K562 (cell line): ENCODE measurements at regions not wholly inside any gene's neighbourhood (a gene's known extent, or its start where the extent isn't known, plus 50 kb on each side); places are given as distances from the start of the nearest gene placed in this dataset.

Source experiments
- ATAC-seq: fragments of 200-7000 bp; cut with Tn5 transposase; 3 replicates; pipeline ENCODE4 v1.9.1; 2020; ENCODE audit warnings: moderate library complexity
- BruUV-seq: library from RNA; stranded (reverse); fragments of 400-500 nt; replicated peaks from 2 replicates; lab custom pipeline; 2021; lab: Mats Ljungman, UMichigan
- CTCF ChIA-PET: fragments of 300-600 bp; formaldehyde crosslinking; extraction: SDS; loops from one replicate; lab custom pipeline; 2021; ENCODE audit warnings: low intra/inter-chr PET ratio; lab: Yijun Ruan, JAX
- POLR2A ChIA-PET: fragments of 300-600, 350-650 bp; sonication (Branson Sonifier 250); formaldehyde crosslinking; extraction: SDS; loops from one replicate; lab custom pipeline; 2021; ENCODE audit warnings: antibody characterized with exemption, inconsistent platforms; lab: Yijun Ruan, JAX
- DNase-seq, 4 experiments: peaks; one replicate each; pipeline versions ENCODE4 v3.0.0 to v3.0.0-alpha.2; 2011 to 2018; ENCODE audit warnings: low spot score in 3 of 4, mixed read lengths in 3 of 4; ENCODE audit errors: extremely low read depth in 1 of 4
- FAIRE-seq: peaks from 2 replicates; lab custom pipeline; 2011; peaks lifted over from hg19 to GRCh38; lab: Jason Lieb, UNC
- H2AFZ ChIP-seq: 2 replicates; pipeline ENCODE4 v1.6.0; 2011; ENCODE audit warnings: low read depth, low read length, control low read depth, inconsistent platforms
- H3K27ac ChIP-seq: fragments of 200-600 bp; 3 replicates; pipeline ENCODE4 v1.8.0; 2011; ENCODE audit warnings: low read depth, mild to moderate bottlenecking, control low read depth, inconsistent platforms, low read length, moderate library complexity, mixed read lengths; ENCODE audit errors: extremely low read depth
- H3K27me3 ChIP-seq, 2 experiments: fragments of 300-600 bp in 1 of 2; 2 replicates in 1 of 2; 3 replicates in 1 of 2; pipeline versions ENCODE4 v1.6.0 to v1.8.0; 2011; ENCODE audit warnings: inconsistent platforms in 2 of 2, low read length in 2 of 2, mild to moderate bottlenecking in 1 of 2, mixed read lengths in 1 of 2, moderate library complexity in 1 of 2; ENCODE audit not compliant: control insufficient read depth in 2 of 2, insufficient read depth in 2 of 2
- H3K36me3 ChIP-seq: fragments of 300-600 bp; 3 replicates; pipeline ENCODE4 v1.8.0; 2011; ENCODE audit warnings: mild to moderate bottlenecking, low read length, inconsistent platforms; ENCODE audit not compliant: control insufficient read depth, insufficient read depth
- H3K4me1 ChIP-seq, 2 experiments: fragments of 200-600 bp in 1 of 2; replicated peaks in 1 of 2; 2 replicates in 1 of 2; 3 replicates in 1 of 2; pipeline versions ENCODE4 v1.5.1 to v1.8.0; 2011; ENCODE audit warnings: inconsistent platforms in 2 of 2, low read length in 2 of 2, mild to moderate bottlenecking in 1 of 2, mixed read lengths in 1 of 2, moderate library complexity in 1 of 2; ENCODE audit not compliant: control insufficient read depth in 2 of 2, insufficient read depth in 2 of 2
- H3K4me2 ChIP-seq: 2 replicates; pipeline ENCODE4 v1.6.1; 2011; ENCODE audit warnings: low read length, control low read depth, inconsistent platforms, mixed read lengths; ENCODE audit not compliant: insufficient read depth
- H3K4me3 ChIP-seq: fragments of 200-600 bp; sonication (generic), shearing (Covaris generic); 2 replicates; pipeline ENCODE4 v1.5.1; 2016; ENCODE audit warnings: control low read depth, inconsistent platforms
- H3K79me2 ChIP-seq: fragments of 200-600 bp; 3 replicates; pipeline ENCODE4 v1.8.0; 2011; ENCODE audit warnings: low read length, inconsistent platforms; ENCODE audit not compliant: control insufficient read depth, insufficient read depth
- H3K9ac ChIP-seq, 2 experiments: 2 replicates each; pipeline versions ENCODE4 v1.6.0 to v1.6.1; 2011; ENCODE audit warnings: low read depth in 2 of 2, low read length in 2 of 2, control low read depth in 1 of 2, inconsistent platforms in 1 of 2, mild to moderate bottlenecking in 1 of 2, mixed read lengths in 1 of 2; ENCODE audit not compliant: insufficient read depth in 1 of 2
- H3K9me1 ChIP-seq: one replicate; pipeline ENCODE4 v1.6.0; 2011; ENCODE audit warnings: inconsistent platforms, mild to moderate bottlenecking, low read length, moderate library complexity; ENCODE audit not compliant: control insufficient read depth, insufficient read depth
- H3K9me3 ChIP-seq: replicated peaks from 2 replicates; pipeline ENCODE4 v1.5.1; 2011; ENCODE audit warnings: low read depth, low read length, inconsistent platforms; ENCODE audit not compliant: control insufficient read depth, insufficient read depth
- H4K20me1 ChIP-seq: replicated peaks from 2 replicates; pipeline ENCODE4 v1.6.1; 2011; ENCODE audit warnings: low read length, inconsistent platforms, mixed read lengths; ENCODE audit not compliant: control insufficient read depth, insufficient read depth
- GABPB2 ChIP-seq: fragments of 250-450 bp; sonication (Bioruptor Pico); conservative IDR thresholded peaks from 2 replicates; pipeline ENCODE4 v1.5.1; 2021; ENCODE audit warnings: mild to moderate bottlenecking
- HDAC1 ChIP-seq, 2 experiments: fragments of 450-650 bp; IDR thresholded peaks; 2 replicates each; pipeline ENCODE4 v1.6.1; 2016 to 2017; ENCODE audit warnings: inconsistent platforms in 1 of 2, mild to moderate bottlenecking in 1 of 2, moderate library complexity in 1 of 2
- KLF10 ChIP-seq: fragments of 250-450 bp; sonication (Bioruptor Pico); IDR thresholded peaks from 2 replicates; pipeline ENCODE4 v1.6.1; 2021; ENCODE audit warnings: matching md5 sums
- MAZ ChIP-seq, 2 experiments: fragments of 450-650 bp in 1 of 2; sonication (generic) in 1 of 2; formaldehyde crosslinking; IDR thresholded peaks in 1 of 2; conservative IDR thresholded peaks in 1 of 2; 2 replicates each; pipeline versions ENCODE4 v1.4.0 to v1.5.0; 2020; ENCODE audit warnings: mild to moderate bottlenecking in 1 of 2, missing genetic modification reagents in 1 of 2
- RBM34 ChIP-seq: fragments of 200-400 bp; formaldehyde crosslinking; IDR thresholded peaks from 2 replicates; pipeline ENCODE4 v1.6.1; 2018; ENCODE audit warnings: low read length, borderline replicate concordance; ENCODE audit not compliant: insufficient read depth
- SMAD2 ChIP-seq: fragments of 150-350 bp; IDR thresholded peaks from 2 replicates; pipeline ENCODE4 v1.6.1; 2014; ENCODE audit warnings: low read depth, mild to moderate bottlenecking, low read length
- SMC3 ChIP-seq: conservative IDR thresholded peaks from 2 replicates; pipeline ENCODE4 v1.6.1; 2011; ENCODE audit warnings: low read depth, low read length, improper control_type of control experiment; ENCODE audit not compliant: insufficient read depth
- SPI1 ChIP-seq: IDR thresholded peaks from 2 replicates; pipeline ENCODE4 v1.6.1; 2011; ENCODE audit warnings: low read depth, low read length, control low read depth, borderline replicate concordance
- ZFPM2 ChIP-seq: fragments of 250-450 bp; sonication (Bioruptor Pico); IDR thresholded peaks from 2 replicates; pipeline ENCODE4 v1.5.1; 2022; ENCODE audit warnings: mild to moderate bottlenecking
- ZNF143 ChIP-seq: sonication (generic); formaldehyde crosslinking; IDR thresholded peaks from 2 replicates; pipeline ENCODE4 v1.9.0; 2022; ENCODE audit warnings: mild to moderate bottlenecking, missing genetic modification reagents
- WGBS: fragments of 100-300 bp; shearing (Covaris generic); methylation state at CpG from one replicate; pipeline ENCODE4 v1.1.6; 2016; ENCODE audit warnings: low coverage, mixed read lengths; ENCODE audit not compliant: insufficient coverage; ENCODE audit errors: missing lambda C conversion rate; 5-methylcytosine and 5-hydroxymethylcytosine counted together
- in situ Hi-C: fragments of 300-500 bp; cut with MboI; formaldehyde crosslinking; loops from 4 replicates; pipeline ENCODE4 v1.15.0; 2018; ENCODE audit warnings: inconsistent platforms, mixed read lengths
- intact Hi-C: fragments of 100-400 bp; cut with micrococcal nuclease; formaldehyde crosslinking; loops from 2 replicates; pipeline ENCODE4 v1.14.2; 2022
- TF ChIP-seq, protein P1 (sequence below): fragments of 450-650 bp; formaldehyde crosslinking; conservative IDR thresholded peaks from 2 replicates; pipeline ENCODE4 v1.4.0; 2022; ENCODE audit warnings: mild to moderate bottlenecking, missing genetic modification characterization
- TF ChIP-seq, protein P2 (sequence below): IDR thresholded peaks from 2 replicates; pipeline ENCODE4 v1.6.1; 2016; ENCODE audit warnings: missing genetic modification characterization, missing compliant biosample characterization
- TF ChIP-seq, protein P3 (sequence below): fragments of 450-650 bp; IDR thresholded peaks from 2 replicates; pipeline ENCODE4 v1.6.1; 2016; ENCODE audit warnings: antibody characterized with exemption

DNA sequence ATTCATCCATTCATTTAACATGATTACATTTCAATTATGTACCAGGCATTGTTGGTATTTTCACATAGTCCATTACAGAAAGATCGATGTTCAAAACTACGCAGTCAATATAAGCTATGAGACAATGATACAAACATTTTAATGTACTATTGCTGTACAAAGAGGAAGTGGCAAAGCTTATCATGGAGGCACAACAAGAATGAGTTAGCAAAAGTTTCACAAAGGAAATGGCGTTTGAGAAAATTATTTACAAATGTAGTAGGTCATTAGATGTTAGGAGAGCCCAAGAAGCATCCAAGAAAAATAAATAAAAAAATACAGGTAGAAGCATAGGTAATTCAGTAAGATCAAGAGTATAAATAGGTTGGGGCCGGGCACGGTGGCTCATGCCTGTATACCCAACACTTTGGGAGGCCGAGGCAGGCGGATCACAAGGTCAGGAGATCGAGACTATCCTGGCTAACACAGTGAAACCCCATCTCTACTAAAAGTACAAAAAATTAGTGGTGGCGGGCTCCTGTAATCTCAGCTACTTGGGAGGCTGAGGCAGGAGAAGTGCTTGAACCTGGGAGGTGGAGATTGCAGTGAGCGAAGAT is 1730.8 kb upstream of the CELF4 start:
- in situ Hi-C loops (no loop called here), intact Hi-C loops (no loop called here)
- H4K20me1 ChIP-seq, result no peaks in the 10 kb centered on the region
- no TSS peak for BruUV-seq
- peak; percentile 22; the same call in 1 of the 2 replicates for TF ChIP-seq SPI1
- no peak for TF ChIP-seq SMC3
- no peaks in the 10 kb centered on the region for H3K36me3 ChIP-seq
- no peaks in the 10 kb centered on the region for H3K4me1 ChIP-seq
- no peak for FAIRE-seq
- H3K4me3 ChIP-seq, result no peak overlapping the region
- POLR2A ChIA-PET, result no interaction called here
- H3K4me2 ChIP-seq, result no peak overlapping the region
- H3K27ac ChIP-seq, result no peak overlapping the region
- WGBS, result 2% methylated on average over 10 of the region's 10 CpGs
- CTCF ChIA-PET, result no interaction called here
- H3K9me1 ChIP-seq, result no peaks in the 10 kb centered on the region
- H3K27me3 ChIP-seq, result no peaks in the 10 kb centered on the region
- H3K79me2 ChIP-seq, result no peaks in the 10 kb centered on the region
- H3K9ac ChIP-seq, result no peak overlapping the region
- no peak for ATAC-seq
- no peak for DNase-seq
- H3K9me3 ChIP-seq, result no peaks in the 10 kb centered on the region; the same call in 1 of the 2 replicates
- H2AFZ ChIP-seq, result no peak overlapping the region

DNA sequence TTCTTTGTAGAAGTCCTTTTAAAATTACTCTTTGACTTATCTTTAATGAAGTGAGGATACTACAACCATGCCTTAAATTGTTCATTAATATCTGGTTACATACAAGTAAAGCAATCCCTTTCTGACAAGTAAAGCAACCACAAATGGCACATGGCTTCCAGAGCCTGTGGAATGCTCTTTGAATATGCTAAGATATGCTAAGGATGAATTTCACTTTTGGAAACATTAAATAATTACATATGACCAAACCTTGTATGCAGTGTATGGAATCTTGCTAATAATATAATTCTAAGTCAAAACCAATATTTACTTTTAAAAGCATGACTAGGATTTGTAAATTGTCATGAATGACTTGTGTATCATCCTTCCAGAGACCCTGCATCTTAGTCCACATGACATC is 1711.2 kb upstream of the CELF4 start:
- no peaks in the 10 kb centered on the region for H3K79me2 ChIP-seq
- H3K9me1 ChIP-seq, result no peaks in the 10 kb centered on the region
- intact Hi-C loops, result no loop called here
- no peak overlapping the region for H3K27ac ChIP-seq
- no peaks in the 10 kb centered on the region for H3K4me1 ChIP-seq
- DNase-seq, result no peak
- no peak for ATAC-seq
- FAIRE-seq, result no peak
- H3K4me2 ChIP-seq, result no peak overlapping the region
- no peaks in the 10 kb centered on the region for H3K27me3 ChIP-seq
- H3K4me3 ChIP-seq, result no peak overlapping the region
- ChIA-PET POLR2A (no interaction called here), CTCF (no interaction called here)
- H3K9me3 ChIP-seq, result peaks cover 3% of the 10 kb centered on the region
- H3K9ac ChIP-seq, result no peak overlapping the region
- no peaks in the 10 kb centered on the region for H3K36me3 ChIP-seq
- no peaks in the 10 kb centered on the region for H4K20me1 ChIP-seq
- in situ Hi-C loops, result no loop called here
- no TSS peak for BruUV-seq
- no peak overlapping the region for H2AFZ ChIP-seq
- no peak for TF ChIP-seq ZFPM2 (CRISPR knock-in tag)
- no peak for TF ChIP-seq KLF10 (CRISPR knock-in tag)
- TF ChIP-seq MAZ (CRISPR knock-in tag; conservative IDR thresholded peaks at IDR 0.05 in 1 of 2, IDR thresholded peaks at IDR 0.05 in 1 of 2), result no peak
- TF ChIP-seq, protein P1, sequence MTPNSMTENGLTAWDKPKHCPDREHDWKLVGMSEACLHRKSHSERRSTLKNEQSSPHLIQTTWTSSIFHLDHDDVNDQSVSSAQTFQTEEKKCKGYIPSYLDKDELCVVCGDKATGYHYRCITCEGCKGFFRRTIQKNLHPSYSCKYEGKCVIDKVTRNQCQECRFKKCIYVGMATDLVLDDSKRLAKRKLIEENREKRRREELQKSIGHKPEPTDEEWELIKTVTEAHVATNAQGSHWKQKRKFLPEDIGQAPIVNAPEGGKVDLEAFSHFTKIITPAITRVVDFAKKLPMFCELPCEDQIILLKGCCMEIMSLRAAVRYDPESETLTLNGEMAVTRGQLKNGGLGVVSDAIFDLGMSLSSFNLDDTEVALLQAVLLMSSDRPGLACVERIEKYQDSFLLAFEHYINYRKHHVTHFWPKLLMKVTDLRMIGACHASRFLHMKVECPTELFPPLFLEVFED, result no peak
- TF ChIP-seq ZNF143 (CRISPR knock-in tag), result no peak
- TF ChIP-seq GABPB2, result no peak
- no peak for TF ChIP-seq HDAC1 (IDR thresholded peaks at IDR 0.05)
- TF ChIP-seq, protein P2, sequence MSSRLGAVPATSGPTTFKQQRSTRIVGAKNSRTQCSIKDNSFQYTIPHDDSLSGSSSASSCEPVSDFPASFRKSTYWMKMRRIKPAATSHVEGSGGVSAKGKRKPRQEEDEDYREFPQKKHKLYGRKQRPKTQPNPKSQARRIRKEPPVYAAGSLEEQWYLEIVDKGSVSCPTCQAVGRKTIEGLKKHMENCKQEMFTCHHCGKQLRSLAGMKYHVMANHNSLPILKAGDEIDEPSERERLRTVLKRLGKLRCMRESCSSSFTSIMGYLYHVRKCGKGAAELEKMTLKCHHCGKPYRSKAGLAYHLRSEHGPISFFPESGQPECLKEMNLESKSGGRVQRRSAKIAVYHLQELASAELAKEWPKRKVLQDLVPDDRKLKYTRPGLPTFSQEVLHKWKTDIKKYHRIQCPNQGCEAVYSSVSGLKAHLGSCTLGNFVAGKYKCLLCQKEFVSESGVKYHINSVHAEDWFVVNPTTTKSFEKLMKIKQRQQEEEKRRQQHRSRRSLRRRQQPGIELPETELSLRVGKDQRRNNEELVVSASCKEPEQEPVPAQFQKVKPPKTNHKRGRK (tag), result no peak
- TF ChIP-seq SMAD2, result no peak
- no peak for TF ChIP-seq RBM34
- TF ChIP-seq, protein P3, sequence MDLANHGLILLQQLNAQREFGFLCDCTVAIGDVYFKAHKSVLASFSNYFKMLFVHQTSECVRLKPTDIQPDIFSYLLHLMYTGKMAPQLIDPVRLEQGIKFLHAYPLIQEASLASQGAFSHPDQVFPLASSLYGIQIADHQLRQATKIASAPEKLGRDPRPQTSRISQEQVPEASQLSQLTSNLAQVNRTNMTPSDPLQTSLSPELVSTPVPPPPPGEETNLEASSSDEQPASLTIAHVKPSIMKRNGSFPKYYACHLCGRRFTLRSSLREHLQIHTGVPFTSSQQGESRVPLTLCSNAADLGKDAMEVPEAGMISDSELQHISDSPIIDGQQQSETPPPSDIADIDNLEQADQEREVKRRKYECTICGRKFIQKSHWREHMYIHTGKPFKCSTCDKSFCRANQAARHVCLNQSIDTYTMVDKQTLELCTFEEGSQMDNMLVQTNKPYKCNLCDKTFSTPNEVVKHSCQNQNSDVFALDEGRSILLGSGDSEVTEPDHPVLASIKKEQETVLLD, result no peak
